Kidney tubule cell (primary cell): ENCODE measurements at regions not wholly inside any gene's neighbourhood (a gene's known extent, or its start where the extent isn't known, plus 50 kb on each side); places are given as distances from the start of the nearest gene placed in this dataset.

Source experiments
- DNase-seq: peaks from one replicate; pipeline ENCODE4 v3.0.0-alpha.2; 2018; ENCODE audit warnings: low spot score

GRCh38 chr4:186889876-186890643 is 166.4 kb upstream of the FAT1 start:
- DNase-seq = no peak

DNA sequence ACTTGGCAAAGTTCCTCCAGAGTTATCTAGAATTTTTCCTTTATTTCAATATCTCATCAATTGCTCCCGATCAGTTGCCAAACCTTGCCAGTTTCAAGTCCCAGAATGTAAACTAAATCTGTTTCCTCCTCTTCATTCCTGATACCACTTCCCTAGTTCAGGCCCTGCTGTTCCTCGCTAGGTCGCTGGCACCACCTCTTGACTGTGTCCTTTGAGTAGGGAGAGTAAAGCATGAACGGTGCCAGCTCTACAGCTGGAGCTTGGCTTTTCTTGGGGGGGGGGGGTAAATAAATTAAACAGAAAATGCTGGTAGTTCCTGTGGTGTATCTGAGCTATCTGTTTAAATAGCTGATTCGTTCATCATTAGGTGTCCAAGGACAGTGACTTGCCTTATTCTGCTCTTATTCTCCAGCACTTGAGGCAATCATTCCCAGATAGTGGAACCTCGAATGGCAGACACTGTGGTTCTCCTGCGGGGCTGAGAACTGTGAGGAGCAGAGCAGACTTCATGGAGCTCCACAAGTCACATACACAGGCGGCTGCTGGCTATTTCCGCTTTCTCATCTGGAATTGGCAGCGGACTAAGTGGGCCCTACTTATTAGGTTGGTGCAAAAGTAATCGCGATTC is 168.3 kb upstream of the FAT1 start:
- no peak for DNase-seq

- no peak for DNase-seq
Observed at GRCh38 chr4:186898367-186898766, 174.7 kb upstream of the FAT1 start.

DNA sequence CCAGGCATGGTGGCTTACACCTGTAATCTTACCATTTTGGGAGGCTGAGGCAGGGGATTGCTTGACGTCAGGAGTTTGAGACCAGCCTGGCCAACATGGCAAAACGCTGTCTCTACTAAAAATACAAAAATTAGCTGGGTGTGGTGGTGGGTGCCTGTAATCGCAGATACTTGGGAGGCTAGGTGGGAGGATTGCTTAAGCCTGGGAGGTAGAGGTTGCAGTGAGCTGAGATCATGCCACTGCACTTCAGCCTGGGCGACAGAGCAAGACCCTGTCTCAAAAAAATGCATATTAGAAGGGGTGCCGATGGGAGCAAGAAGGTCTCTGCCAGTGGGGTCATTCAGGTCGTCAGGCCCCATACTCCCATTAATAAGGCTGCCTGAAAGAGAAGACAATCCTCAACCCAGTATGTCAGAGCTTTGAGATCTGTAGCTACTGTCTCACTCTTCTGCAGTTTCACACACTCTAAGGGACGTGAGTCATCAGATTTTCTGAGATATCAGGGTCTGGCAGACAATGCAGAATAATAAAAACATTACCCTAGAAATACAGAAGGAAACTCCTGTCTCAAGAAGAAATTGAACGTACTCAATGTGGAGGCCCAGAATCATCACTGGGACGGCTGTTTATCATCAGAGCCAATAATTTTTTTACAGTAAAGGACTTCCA is 176.7 kb upstream of the FAT1 start:
- DNase-seq = peak; percentile 71

DNA sequence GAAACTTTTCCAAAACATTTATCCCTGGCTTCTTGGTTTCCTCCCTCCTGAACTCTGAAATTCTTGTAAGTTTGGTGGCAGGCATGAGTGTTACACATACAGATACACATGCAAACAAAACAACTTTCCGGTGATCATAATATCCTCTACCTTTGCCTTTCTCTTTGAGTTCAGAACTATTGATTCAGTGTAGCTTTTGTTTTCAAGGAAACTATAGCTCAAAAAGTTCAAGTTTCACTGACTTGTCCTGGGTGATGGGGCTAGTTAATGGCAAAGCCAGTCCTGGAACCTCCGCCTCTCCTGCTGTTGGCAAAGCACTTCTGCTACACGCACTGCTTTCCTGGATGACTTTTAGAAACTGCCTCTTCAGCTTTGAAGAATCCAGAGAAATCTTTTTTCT is 177.3 kb upstream of the FAT1 start:
- peak; percentile 72 for DNase-seq

GRCh38 chr4:186901850-186902249 is 178.2 kb upstream of the FAT1 start:
- DNase-seq = no peak

DNA sequence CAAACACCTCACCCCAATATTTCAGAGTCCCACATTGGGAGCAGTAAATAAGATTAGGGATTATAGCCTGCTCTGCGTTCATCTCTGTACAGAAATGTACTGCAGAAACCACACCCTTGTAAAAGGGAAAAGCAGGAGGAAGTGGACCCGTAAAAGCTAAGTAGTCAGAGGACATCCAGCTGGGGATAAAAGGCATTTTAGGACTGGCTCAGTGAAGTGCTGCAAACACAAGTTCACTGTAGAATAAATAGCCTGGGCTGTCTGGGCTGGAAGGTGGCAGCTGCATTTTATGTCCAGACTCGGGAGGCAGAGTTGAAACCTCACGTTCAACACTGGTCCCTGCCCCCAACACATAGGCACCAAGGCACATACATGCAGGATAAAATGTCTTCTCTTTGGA is 178.7 kb upstream of the FAT1 start:
- DNase-seq = no peak

- DNase-seq = peak; percentile 90
Observed at GRCh38 chr4:186904101-186904500, 180.4 kb upstream of the FAT1 start.

DNA sequence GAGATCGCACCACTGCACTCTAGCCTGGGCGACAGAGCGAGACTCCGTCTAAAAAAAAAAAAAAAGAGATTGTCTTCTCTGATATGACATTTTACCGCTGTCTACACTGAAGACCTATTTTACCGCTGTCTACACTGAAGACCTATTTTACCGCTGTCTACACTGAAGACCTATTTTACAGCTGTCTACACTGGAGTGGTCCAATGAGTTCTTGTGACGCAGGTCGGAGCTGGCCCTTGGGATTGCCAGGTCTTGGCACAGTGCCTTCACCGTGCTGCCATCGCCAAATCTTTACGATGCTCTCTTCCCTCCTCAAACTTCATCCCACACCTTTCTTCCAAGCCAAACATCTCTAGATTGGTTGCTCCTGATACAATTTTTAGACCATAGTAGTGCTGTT is 183.1 kb upstream of the FAT1 start:
- no peak for DNase-seq

DNA sequence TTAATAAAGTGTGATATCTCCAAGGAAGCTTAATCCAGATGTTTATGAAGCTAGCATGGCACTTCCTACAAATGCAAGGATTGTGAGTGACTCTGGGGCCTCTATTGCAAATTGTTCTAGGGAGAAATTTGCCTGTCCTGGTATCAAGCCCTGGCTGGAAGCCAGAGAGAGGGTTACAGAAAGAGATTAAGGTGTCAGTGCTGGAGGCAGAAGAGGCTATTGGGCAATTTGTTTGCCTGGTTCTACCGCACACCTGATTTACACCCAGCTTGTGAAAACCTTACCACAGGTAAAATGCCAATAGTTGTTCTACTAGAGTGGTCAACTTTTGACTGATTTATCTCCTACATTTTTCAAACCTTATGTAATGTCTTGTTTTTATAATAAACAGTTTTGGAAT is 186.7 kb upstream of the FAT1 start:
- DNase-seq = no peak

- DNase-seq = no peak
Observed at GRCh38 chr4:186912606-186913005, 188.9 kb upstream of the FAT1 start.

DNA sequence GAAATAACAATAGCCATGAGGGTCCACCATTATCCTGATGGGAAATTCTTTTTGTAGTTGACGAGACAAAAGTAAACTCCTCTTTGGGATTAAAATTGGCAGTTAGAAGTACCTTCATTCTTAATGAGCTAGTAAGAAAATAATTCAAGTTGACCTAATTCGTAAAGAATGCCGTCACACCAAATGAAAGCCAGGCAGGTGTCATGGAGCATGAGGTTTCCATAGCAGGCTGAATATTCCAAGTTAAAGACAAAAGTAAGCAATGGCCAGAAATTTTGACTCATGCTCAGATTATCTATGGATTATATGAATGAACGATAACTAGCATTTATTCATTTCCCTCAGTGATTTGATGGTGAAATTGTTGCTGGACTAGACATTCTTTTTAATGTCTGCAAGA is 192.2 kb upstream of the FAT1 start:
- peak; percentile 78 for DNase-seq

- no peak for DNase-seq
Observed at GRCh38 chr4:186917136-186917535, 193.5 kb upstream of the FAT1 start.

GRCh38 chr4:186918466-186918865 is 194.8 kb upstream of the FAT1 start:
- DNase-seq = no peak

GRCh38 chr4:186919340-186919739 is 195.7 kb upstream of the FAT1 start:
- no peak for DNase-seq

DNA sequence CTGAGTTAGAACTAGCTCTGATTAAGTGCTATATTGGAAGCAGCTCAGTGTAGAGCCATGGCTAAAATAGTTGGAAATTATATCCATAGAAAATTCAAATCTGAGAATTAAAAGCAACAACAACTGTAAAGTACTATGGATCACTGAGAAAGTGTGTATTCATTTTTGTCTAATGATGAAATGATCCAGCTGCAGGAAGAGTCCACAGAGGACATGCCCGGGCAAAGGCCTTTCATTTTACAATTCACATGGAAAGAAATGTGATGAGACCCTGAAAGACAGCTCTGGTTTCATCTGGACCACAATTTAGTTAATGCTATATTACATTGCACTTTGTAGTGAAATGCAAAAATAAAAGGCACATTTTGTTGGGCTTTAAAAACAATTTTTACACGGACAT is 196.8 kb upstream of the FAT1 start:
- DNase-seq = no peak

DNA sequence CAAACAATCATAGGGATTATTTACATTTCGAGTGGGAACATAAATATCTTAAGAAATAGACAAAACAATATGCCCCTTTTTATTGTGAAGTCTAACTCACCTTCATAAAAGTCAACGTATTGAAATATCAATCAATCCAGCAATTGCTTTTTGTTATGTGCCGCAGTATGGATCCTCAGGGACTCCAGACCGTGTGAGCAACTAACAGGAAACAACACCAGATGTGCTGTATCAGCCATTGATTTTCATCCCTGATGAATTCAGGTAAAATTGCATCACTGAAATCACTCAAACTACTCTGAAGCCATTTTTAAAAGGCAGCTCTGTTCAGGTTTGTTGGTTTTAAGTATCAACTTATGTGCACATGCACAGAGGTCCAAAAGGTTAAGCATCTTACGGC is 197.3 kb upstream of the FAT1 start:
- DNase-seq = no peak

- no peak for DNase-seq
Observed at GRCh38 chr4:186924723-186925122, 201.1 kb upstream of the FAT1 start.

DNA sequence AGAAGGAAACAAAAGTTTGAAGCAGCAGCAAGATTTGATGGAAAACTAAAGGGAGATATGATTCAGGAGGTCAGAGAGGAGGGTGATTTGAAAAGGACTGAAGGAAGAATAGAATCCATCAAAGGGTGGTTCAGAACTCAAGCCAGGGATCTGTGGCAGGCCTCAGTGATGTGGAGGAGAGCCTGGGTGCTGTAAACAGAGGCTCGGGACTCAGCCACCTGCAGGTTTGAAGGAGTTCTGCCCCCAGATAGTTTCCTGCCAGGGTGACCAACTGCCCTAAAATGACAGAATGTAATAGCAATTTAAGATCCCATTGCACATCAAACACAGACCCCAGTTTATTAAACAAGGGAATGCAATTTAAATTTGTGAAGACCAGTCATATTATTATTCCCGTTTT is 204.0 kb upstream of the FAT1 start:
- no peak for DNase-seq

DNA sequence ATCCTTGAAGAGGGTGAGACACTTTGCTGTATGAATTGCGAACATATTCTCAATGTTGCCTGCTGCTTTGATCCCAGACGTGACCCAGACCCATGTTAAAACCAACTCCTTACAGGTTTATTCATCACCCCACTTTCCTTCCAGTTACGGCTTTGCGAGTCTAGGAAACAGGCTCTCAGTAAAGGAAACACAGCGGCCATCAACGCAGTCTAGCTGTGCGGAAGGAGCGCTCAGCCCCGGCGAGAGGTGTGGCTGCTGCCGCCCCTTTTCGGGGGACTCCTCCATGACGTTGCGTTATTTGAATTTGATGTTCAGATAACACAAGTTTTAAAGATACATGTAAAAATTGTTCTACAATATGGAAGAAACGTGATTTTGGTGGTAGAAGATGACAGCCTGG is 206.4 kb upstream of the FAT1 start:
- DNase-seq = no peak

DNA sequence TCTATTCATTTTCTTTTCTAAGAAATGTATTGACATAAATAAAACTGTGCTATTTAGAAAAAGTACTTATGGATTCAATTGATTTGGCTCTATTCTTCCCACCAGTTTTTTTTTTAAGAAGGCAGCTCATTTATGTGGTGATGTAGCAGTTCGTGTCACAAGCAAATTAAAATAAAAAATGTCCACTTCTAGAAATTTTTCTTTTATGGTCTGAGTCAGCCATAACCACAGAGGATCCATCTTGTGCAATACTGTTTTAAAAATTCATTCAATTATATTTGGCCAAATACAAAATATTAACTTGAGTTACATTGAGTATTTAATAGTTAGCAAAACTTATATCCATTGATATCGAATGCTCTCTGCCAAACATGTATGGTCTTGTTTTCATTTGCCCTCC is 207.9 kb upstream of the FAT1 start:
- no peak for DNase-seq

DNA sequence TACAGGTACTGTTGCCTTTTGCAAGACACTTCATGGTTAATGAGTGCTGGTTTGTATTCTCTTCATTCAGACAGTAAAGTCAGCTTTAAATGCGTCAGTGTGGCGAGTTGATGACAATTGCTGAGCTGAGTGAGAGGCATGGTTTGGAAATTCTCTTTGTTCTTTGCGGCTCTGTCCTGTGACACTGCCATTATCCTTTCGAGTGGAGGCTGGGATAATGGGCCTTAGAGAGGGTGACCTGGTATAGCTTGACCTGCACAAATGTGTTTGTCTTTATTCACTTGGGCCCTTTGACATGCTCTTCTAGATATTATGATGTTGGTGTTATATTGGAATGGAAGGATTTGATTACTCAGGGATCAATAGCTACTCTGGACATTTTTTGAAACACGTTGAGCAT is 208.5 kb upstream of the FAT1 start:
- DNase-seq = no peak

GRCh38 chr4:186932631-186933187 is 209.1 kb upstream of the FAT1 start:
- peak; percentile 41 for DNase-seq
